Lower leg skin (tissue), 3 donors: ENCODE measurements at regions not wholly inside any gene's neighbourhood (a gene's known extent, or its start where the extent isn't known, plus 50 kb on each side); places are given as distances from the start of the nearest gene placed in this dataset.

Source experiments
- POLR2A ChIP-seq, 2 donors: fragments of 450-650 bp; IDR thresholded peaks; one replicate each; pipeline ENCODE4 v1.6.1; 2016 to 2017; ENCODE audit warnings: antibody characterized with exemption in 2 of 2, mild to moderate bottlenecking in 1 of 2, moderate library complexity in 1 of 2
- TF ChIP-seq, protein P1 (sequence below), 3 donors: fragments of 450-650 bp; IDR thresholded peaks; one replicate each; pipeline ENCODE4 v1.5.1; 2016; ENCODE audit warnings: antibody characterized with exemption in 3 of 3, mild to moderate bottlenecking in 3 of 3, moderate library complexity in 2 of 3

DNA sequence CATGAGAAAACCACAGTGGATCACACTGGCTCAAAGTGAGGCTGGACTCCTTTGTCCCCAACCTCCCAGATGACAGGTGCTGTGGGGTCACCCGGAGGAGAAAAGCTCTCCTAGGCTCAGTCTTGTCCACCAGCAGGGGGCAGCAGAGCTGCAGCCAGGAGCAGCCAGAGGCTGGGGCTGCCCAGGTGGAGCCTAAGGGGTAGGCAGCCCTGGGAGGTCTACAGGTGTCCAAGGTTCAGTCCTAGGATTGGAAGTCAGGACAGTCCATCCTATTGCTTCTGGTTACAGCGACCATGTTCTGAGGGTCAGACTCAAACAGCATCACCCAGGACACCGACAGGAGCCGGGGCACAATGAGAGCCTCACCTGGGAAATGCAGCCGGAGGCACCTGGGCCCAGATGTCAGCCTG, 77.6 kb upstream of the IGLL5 start:
- TF ChIP-seq, protein P1, sequence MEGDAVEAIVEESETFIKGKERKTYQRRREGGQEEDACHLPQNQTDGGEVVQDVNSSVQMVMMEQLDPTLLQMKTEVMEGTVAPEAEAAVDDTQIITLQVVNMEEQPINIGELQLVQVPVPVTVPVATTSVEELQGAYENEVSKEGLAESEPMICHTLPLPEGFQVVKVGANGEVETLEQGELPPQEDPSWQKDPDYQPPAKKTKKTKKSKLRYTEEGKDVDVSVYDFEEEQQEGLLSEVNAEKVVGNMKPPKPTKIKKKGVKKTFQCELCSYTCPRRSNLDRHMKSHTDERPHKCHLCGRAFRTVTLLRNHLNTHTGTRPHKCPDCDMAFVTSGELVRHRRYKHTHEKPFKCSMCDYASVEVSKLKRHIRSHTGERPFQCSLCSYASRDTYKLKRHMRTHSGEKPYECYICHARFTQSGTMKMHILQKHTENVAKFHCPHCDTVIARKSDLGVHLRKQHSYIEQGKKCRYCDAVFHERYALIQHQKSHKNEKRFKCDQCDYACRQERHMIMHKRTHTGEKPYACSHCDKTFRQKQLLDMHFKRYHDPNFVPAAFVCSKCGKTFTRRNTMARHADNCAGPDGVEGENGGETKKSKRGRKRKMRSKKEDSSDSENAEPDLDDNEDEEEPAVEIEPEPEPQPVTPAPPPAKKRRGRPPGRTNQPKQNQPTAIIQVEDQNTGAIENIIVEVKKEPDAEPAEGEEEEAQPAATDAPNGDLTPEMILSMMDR (IDR thresholded peaks at IDR 0.05) = no peak
- no peak for TF ChIP-seq POLR2A (IDR thresholded peaks at IDR 0.05)
